ENCODE measurements at regions not wholly inside any gene's neighbourhood (a gene's known extent, or its start where the extent isn't known, plus 50 kb on each side); places are given as distances from the start of the nearest gene placed in this dataset.

GRCh38 chr3:109618766-109619378 lies 281.5 kb upstream of the DPPA4 start:
- H3K27ac Mint-ChIP-seq, result no peak overlapping the region
- ChIA-PET CTCF (no interaction called here), POLR2A (no interaction called here)
- H3K27me3 Mint-ChIP-seq, result no peaks in the 10 kb centered on the region
- no peak overlapping the region for H3K4me3 Mint-ChIP-seq
- no peaks in the 10 kb centered on the region for H3K9me3 Mint-ChIP-seq
- no peak for DNase-seq
- H3K36me3 Mint-ChIP-seq (ENCODE audit: low read depth), result no peaks in the 10 kb centered on the region
- H3K4me1 Mint-ChIP-seq, result no peaks in the 10 kb centered on the region

GRCh38 chr3:109631897-109632296 lies 294.6 kb upstream of the DPPA4 start:
- CTCF ChIA-PET, result no interaction called here
- no peaks in the 10 kb centered on the region for H3K4me1 Mint-ChIP-seq
- DNase-seq, result no peak
- no peaks in the 10 kb centered on the region for H3K9me3 Mint-ChIP-seq
- H3K27me3 Mint-ChIP-seq, result no peaks in the 10 kb centered on the region
- POLR2A ChIA-PET, result no interaction called here
- H3K36me3 Mint-ChIP-seq (ENCODE audit: low read depth), result no peaks in the 10 kb centered on the region
- H3K27ac Mint-ChIP-seq, result no peak overlapping the region
- H3K4me3 Mint-ChIP-seq, result no peak overlapping the region

GRCh38 chr3:109640146-109640652 lies 302.9 kb upstream of the DPPA4 start:
- DNase-seq, result no peak
- Mint-ChIP-seq H3K4me3 (no peak overlapping the region), H3K4me1 (no peaks in the 10 kb centered on the region), H3K27ac (no peak overlapping the region), H3K9me3 (no peaks in the 10 kb centered on the region), H3K36me3 (ENCODE audit: low read depth) (no peaks in the 10 kb centered on the region), H3K27me3 (peaks cover 1% of the 10 kb centered on the region)
- ChIA-PET POLR2A (no interaction called here), CTCF (no interaction called here)

GRCh38 chr3:109642025-109642424 lies 304.7 kb upstream of the DPPA4 start:
- peaks cover 1% of the 10 kb centered on the region for H3K27me3 Mint-ChIP-seq
- CTCF ChIA-PET, result no interaction called here
- H3K27ac Mint-ChIP-seq, result no peak overlapping the region
- no peaks in the 10 kb centered on the region for H3K4me1 Mint-ChIP-seq
- H3K9me3 Mint-ChIP-seq, result no peaks in the 10 kb centered on the region
- POLR2A ChIA-PET, result no interaction called here
- no peak overlapping the region for H3K4me3 Mint-ChIP-seq
- H3K36me3 Mint-ChIP-seq (ENCODE audit: low read depth), result no peaks in the 10 kb centered on the region
- DNase-seq, result no peak

GRCh38 chr3:109643590-109643989 lies 306.2 kb upstream of the DPPA4 start:
- H3K4me3 Mint-ChIP-seq, result no peak overlapping the region
- ChIA-PET CTCF (no interaction called here), POLR2A (no interaction called here)
- no peaks in the 10 kb centered on the region for H3K36me3 Mint-ChIP-seq (ENCODE audit: low read depth)
- no peak for DNase-seq
- no peaks in the 10 kb centered on the region for H3K4me1 Mint-ChIP-seq
- H3K27me3 Mint-ChIP-seq, result peaks cover 1% of the 10 kb centered on the region
- no peaks in the 10 kb centered on the region for H3K9me3 Mint-ChIP-seq
- no peak overlapping the region for H3K27ac Mint-ChIP-seq

- Mint-ChIP-seq H3K27ac (no peak overlapping the region), H3K9me3 (no peaks in the 10 kb centered on the region), H3K27me3 (peaks cover 1% of the 10 kb centered on the region), H3K36me3 (ENCODE audit: low read depth) (no peaks in the 10 kb centered on the region), H3K4me3 (no peak overlapping the region), H3K4me1 (no peaks in the 10 kb centered on the region)
- no peak for DNase-seq
- POLR2A ChIA-PET, result no interaction called here
- CTCF ChIA-PET, result no interaction called here
These were observed 307.0 kb upstream of the DPPA4 start for GRCh38 chr3:109644332-109644731.

- ChIA-PET CTCF (no interaction called here), POLR2A (no interaction called here)
- H3K4me3 Mint-ChIP-seq, result no peak overlapping the region
- H3K9me3 Mint-ChIP-seq, result peaks cover under 1% of the 10 kb centered on the region
- no peaks in the 10 kb centered on the region for H3K4me1 Mint-ChIP-seq
- H3K36me3 Mint-ChIP-seq (ENCODE audit: low read depth), result no peaks in the 10 kb centered on the region
- H3K27me3 Mint-ChIP-seq, result peaks cover 1% of the 10 kb centered on the region
- H3K27ac Mint-ChIP-seq, result no peak overlapping the region
- DNase-seq, result no peak
These were observed 307.4 kb upstream of the DPPA4 start for GRCh38 chr3:109644746-109645145.

GRCh38 chr3:109648027-109648426 lies 310.7 kb upstream of the DPPA4 start:
- no peaks in the 10 kb centered on the region for H3K4me1 Mint-ChIP-seq
- CTCF ChIA-PET, result interaction anchor here (0.6 kb wide), 1 partner anchor 41 kb away, joined by 3 read pairs; no protein-coding TSS in a partner anchor
- H3K27ac Mint-ChIP-seq, result no peak overlapping the region
- POLR2A ChIA-PET, result no interaction called here
- no peak overlapping the region for H3K4me3 Mint-ChIP-seq
- DNase-seq, result no peak
- peaks cover 2% of the 10 kb centered on the region for H3K27me3 Mint-ChIP-seq
- H3K36me3 Mint-ChIP-seq (ENCODE audit: low read depth), result no peaks in the 10 kb centered on the region
- H3K9me3 Mint-ChIP-seq, result peaks cover 4% of the 10 kb centered on the region

- no peaks in the 10 kb centered on the region for H3K36me3 Mint-ChIP-seq (ENCODE audit: low read depth)
- H3K9me3 Mint-ChIP-seq, result no peaks in the 10 kb centered on the region
- no peaks in the 10 kb centered on the region for H3K27me3 Mint-ChIP-seq
- ChIA-PET CTCF (no interaction called here), POLR2A (no interaction called here)
- no peak overlapping the region for H3K4me3 Mint-ChIP-seq
- H3K4me1 Mint-ChIP-seq, result no peaks in the 10 kb centered on the region
- no peak overlapping the region for H3K27ac Mint-ChIP-seq
- no peak for DNase-seq
These were observed 318.9 kb upstream of the DPPA4 start for GRCh38 chr3:109656225-109656624.

GRCh38 chr3:109678600-109678999 lies 341.3 kb upstream of the DPPA4 start:
- POLR2A ChIA-PET, result no interaction called here
- CTCF ChIA-PET, result no interaction called here
- Mint-ChIP-seq H3K4me3 (no peak overlapping the region), H3K36me3 (ENCODE audit: low read depth) (no peaks in the 10 kb centered on the region), H3K4me1 (no peaks in the 10 kb centered on the region), H3K9me3 (no peaks in the 10 kb centered on the region), H3K27ac (no peak overlapping the region), H3K27me3 (no peaks in the 10 kb centered on the region)
- DNase-seq, result no peak

- H3K9me3 Mint-ChIP-seq, result no peaks in the 10 kb centered on the region
- no peak overlapping the region for H3K27ac Mint-ChIP-seq
- no peaks in the 10 kb centered on the region for H3K27me3 Mint-ChIP-seq
- no peaks in the 10 kb centered on the region for H3K4me1 Mint-ChIP-seq
- no peaks in the 10 kb centered on the region for H3K36me3 Mint-ChIP-seq (ENCODE audit: low read depth)
- POLR2A ChIA-PET, result no interaction called here
- no peak overlapping the region for H3K4me3 Mint-ChIP-seq
- no peak for DNase-seq
- CTCF ChIA-PET, result no interaction called here
These were observed 342.3 kb upstream of the DPPA4 start for GRCh38 chr3:109679664-109680063.

GRCh38 chr3:109683746-109684145 lies 346.4 kb upstream of the DPPA4 start:
- no peak overlapping the region for H3K27ac Mint-ChIP-seq
- CTCF ChIA-PET, result no interaction called here
- POLR2A ChIA-PET, result no interaction called here
- no peak overlapping the region for H3K4me3 Mint-ChIP-seq
- H3K9me3 Mint-ChIP-seq, result no peaks in the 10 kb centered on the region
- no peaks in the 10 kb centered on the region for H3K36me3 Mint-ChIP-seq (ENCODE audit: low read depth)
- no peaks in the 10 kb centered on the region for H3K4me1 Mint-ChIP-seq
- no peaks in the 10 kb centered on the region for H3K27me3 Mint-ChIP-seq
- no peak for DNase-seq

GRCh38 chr3:109685084-109686079 lies 348.0 kb upstream of the DPPA4 start:
- CTCF ChIA-PET, result no interaction called here
- POLR2A ChIA-PET, result no interaction called here
- no peaks in the 10 kb centered on the region for H3K36me3 Mint-ChIP-seq (ENCODE audit: low read depth)
- H3K4me1 Mint-ChIP-seq, result no peaks in the 10 kb centered on the region
- no peak for DNase-seq
- H3K9me3 Mint-ChIP-seq, result peaks cover 2% of the 10 kb centered on the region
- H3K27ac Mint-ChIP-seq, result no peak overlapping the region
- H3K27me3 Mint-ChIP-seq, result no peaks in the 10 kb centered on the region
- H3K4me3 Mint-ChIP-seq, result no peak overlapping the region

- CTCF ChIA-PET, result no interaction called here
These were observed 350.3 kb upstream of the DPPA4 start for GRCh38 chr3:109687626-109688025.

More at GRCh38 chr3:109687626-109688025, 350.3 kb upstream of the DPPA4 start:
- no peak for DNase-seq
- H3K4me3 Mint-ChIP-seq, result no peak overlapping the region
- no peaks in the 10 kb centered on the region for H3K27me3 Mint-ChIP-seq
- H3K4me1 Mint-ChIP-seq, result no peaks in the 10 kb centered on the region
- no peaks in the 10 kb centered on the region for H3K36me3 Mint-ChIP-seq (ENCODE audit: low read depth)
- peaks cover 9% of the 10 kb centered on the region for H3K9me3 Mint-ChIP-seq
- POLR2A ChIA-PET, result no interaction called here
- no peak overlapping the region for H3K27ac Mint-ChIP-seq

Measured in activated CD4-positive, alpha-beta memory T cell treated with anti-CD3 and anti-CD28 coated beads, Interleukin-2, amount 10 ng/mL, durations not matched to agents 7 days and 5 days (primary cell).